Hepatocyte (in vitro differentiated cells): ENCODE measurements at regions not wholly inside any gene's neighbourhood (a gene's known extent, or its start where the extent isn't known, plus 50 kb on each side); places are given as distances from the start of the nearest gene placed in this dataset.
"Not testable (repeated sequence)": the region's sequence is repeated elsewhere in the genome, so short reads cannot be mapped to it uniquely, and the experiment has no call there.

Experiments
- DNase-seq: peaks from one replicate; pipeline ENCODE4 v3.0.0-alpha.2; 2016; ENCODE audit warnings: low spot score
- H2AFZ ChIP-seq: fragments of 200-600 bp; sonication (generic); 2 replicates; pipeline ENCODE4 v1.6.0; 2016; ENCODE audit warnings: antibody characterized with exemption, mild to moderate bottlenecking
- H3K27ac ChIP-seq: fragments of 200-600 bp; sonication (generic); 2 replicates; pipeline ENCODE4 v1.5.1; 2016; ENCODE audit warnings: mild to moderate bottlenecking
- H3K27me3 ChIP-seq: fragments of 200-600 bp; sonication (generic); 2 replicates; pipeline ENCODE4 v1.6.1; 2016
- H3K36me3 ChIP-seq: fragments of 200-600 bp; sonication (generic); replicated peaks from 2 replicates; pipeline ENCODE4 v1.5.1; 2016; ENCODE audit warnings: low read depth; ENCODE audit not compliant: insufficient read depth
- H3K4me1 ChIP-seq: fragments of 200-600 bp; sonication (generic); 2 replicates; pipeline ENCODE4 v1.5.1; 2016; ENCODE audit warnings: mild to moderate bottlenecking, moderate library complexity; ENCODE audit not compliant: insufficient read depth
- H3K4me2 ChIP-seq: fragments of 200-600 bp; sonication (generic); 2 replicates; pipeline ENCODE4 v1.6.0; 2016
- H3K4me3 ChIP-seq: fragments of 200-600 bp; sonication (generic); 2 replicates; pipeline ENCODE4 v1.5.1; 2016; ENCODE audit warnings: mild to moderate bottlenecking
- H3K79me2 ChIP-seq: fragments of 200-600 bp; sonication (generic); 2 replicates; pipeline ENCODE4 v1.6.0; 2017; ENCODE audit warnings: mild to moderate bottlenecking
- H3K9me2 ChIP-seq: fragments of 200-600 bp; sonication (generic); replicated peaks from 2 replicates; pipeline ENCODE4 v1.6.0; 2017; ENCODE audit warnings: mild to moderate bottlenecking; ENCODE audit not compliant: insufficient read depth
- H3K9me3 ChIP-seq: fragments of 200-600 bp; sonication (generic); 2 replicates; pipeline ENCODE4 v1.5.1; 2016; ENCODE audit warnings: low read depth, mild to moderate bottlenecking
- H4K20me1 ChIP-seq: fragments of 200-600 bp; sonication (generic); 2 replicates; pipeline ENCODE4 v1.6.0; 2016; ENCODE audit warnings: mild to moderate bottlenecking; ENCODE audit not compliant: insufficient read depth, poor library complexity, severe bottlenecking
- EZH2 ChIP-seq: fragments of 200-600 bp; sonication (generic); IDR thresholded peaks from 2 replicates; pipeline ENCODE4 v1.6.1; 2016; ENCODE audit warnings: antibody characterized with exemption, mild to moderate bottlenecking, borderline replicate concordance
- EZH2phosphoT487 ChIP-seq: fragments of 200-600 bp; sonication (generic); IDR thresholded peaks from one replicate; pipeline ENCODE4 v1.6.1; 2018; ENCODE audit warnings: antibody characterized with exemption, mild to moderate bottlenecking, low read depth, moderate library complexity; ENCODE audit not compliant: unreplicated experiment, severe bottlenecking
- WGBS: methylation state at CpG from one replicate; pipeline ENCODE4 v1.1.6; 2016; ENCODE audit warnings: low lambda C conversion rate; ENCODE audit errors: missing lambda C conversion rate; 5-methylcytosine and 5-hydroxymethylcytosine counted together
- TF ChIP-seq, protein P1 (sequence below): fragments of 200-600 bp; sonication (generic); IDR thresholded peaks from 2 replicates; pipeline ENCODE4 v1.5.1; 2016; ENCODE audit warnings: antibody characterized with exemption, mild to moderate bottlenecking; ENCODE audit not compliant: poor library complexity

DNA sequence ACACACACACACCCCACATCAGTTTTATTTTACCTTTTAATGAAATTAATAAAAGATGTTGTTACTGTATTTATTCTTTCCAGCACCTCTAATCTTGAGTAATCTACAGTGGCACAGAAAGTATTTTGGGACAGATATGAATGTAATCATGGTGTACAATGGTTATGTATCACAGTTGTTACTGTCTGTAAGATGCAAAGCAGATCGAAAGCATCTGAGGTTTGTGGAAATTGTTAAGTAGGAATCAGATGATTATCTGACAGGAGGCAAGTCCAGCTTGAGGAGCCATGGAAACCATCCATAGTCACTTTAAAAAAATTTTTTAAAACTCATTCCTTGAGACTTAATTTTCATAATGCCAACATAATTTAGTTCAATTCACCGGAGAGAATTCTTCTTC lies 636.3 kb upstream of the MARCKS start:
- Histone ChIP-seq H3K27ac (no peak overlapping the region), H3K36me3 (no peaks in the 10 kb centered on the region), H4K20me1 (no peaks in the 10 kb centered on the region), H3K9me2 (no peaks in the 10 kb centered on the region), H3K9me3 (no peaks in the 10 kb centered on the region), H3K79me2 (no peaks in the 10 kb centered on the region), H3K4me1 (no peaks in the 10 kb centered on the region), H3K4me2 (no peak overlapping the region), H3K27me3 (no peaks in the 10 kb centered on the region), H3K4me3 (no peak overlapping the region), H2AFZ (no peak overlapping the region)
- no peak for DNase-seq
- 88% methylated on average over 2 of the region's 2 CpGs for WGBS
- TF ChIP-seq EZH2phosphoT487: no peak
- TF ChIP-seq, protein P1, sequence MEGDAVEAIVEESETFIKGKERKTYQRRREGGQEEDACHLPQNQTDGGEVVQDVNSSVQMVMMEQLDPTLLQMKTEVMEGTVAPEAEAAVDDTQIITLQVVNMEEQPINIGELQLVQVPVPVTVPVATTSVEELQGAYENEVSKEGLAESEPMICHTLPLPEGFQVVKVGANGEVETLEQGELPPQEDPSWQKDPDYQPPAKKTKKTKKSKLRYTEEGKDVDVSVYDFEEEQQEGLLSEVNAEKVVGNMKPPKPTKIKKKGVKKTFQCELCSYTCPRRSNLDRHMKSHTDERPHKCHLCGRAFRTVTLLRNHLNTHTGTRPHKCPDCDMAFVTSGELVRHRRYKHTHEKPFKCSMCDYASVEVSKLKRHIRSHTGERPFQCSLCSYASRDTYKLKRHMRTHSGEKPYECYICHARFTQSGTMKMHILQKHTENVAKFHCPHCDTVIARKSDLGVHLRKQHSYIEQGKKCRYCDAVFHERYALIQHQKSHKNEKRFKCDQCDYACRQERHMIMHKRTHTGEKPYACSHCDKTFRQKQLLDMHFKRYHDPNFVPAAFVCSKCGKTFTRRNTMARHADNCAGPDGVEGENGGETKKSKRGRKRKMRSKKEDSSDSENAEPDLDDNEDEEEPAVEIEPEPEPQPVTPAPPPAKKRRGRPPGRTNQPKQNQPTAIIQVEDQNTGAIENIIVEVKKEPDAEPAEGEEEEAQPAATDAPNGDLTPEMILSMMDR: no peak
- no peak for TF ChIP-seq EZH2

DNA sequence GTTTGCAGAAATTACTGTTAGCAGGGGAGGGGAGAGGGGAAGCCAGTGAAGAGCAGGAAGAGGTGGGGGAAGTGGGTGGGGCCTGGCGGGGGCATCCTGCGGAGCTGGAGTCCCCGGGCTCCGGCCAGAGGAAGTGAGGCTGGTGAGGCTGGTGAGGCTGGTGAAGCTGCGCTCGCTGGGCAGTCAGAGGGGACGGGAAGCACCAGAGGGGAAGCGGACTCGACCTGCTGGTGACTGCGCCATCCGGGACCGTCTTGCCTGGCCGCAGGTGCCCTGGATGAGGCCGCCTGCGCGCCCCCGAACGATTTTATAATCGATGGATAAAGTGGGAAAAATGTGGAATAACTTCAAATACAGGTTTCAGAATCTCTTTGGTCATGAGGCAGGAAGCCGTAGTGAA lies 635.3 kb upstream of the MARCKS start:
- H3K27ac ChIP-seq: no peak overlapping the region
- no peaks in the 10 kb centered on the region for H3K27me3 ChIP-seq
- no peaks in the 10 kb centered on the region for H4K20me1 ChIP-seq
- no peaks in the 10 kb centered on the region for H3K9me3 ChIP-seq
- H3K4me3 ChIP-seq: no peak overlapping the region
- no peak overlapping the region for H3K4me2 ChIP-seq
- no peak for DNase-seq
- H3K79me2 ChIP-seq: no peaks in the 10 kb centered on the region
- no peaks in the 10 kb centered on the region for H3K36me3 ChIP-seq
- no peaks in the 10 kb centered on the region for H3K4me1 ChIP-seq
- no peaks in the 10 kb centered on the region for H3K9me2 ChIP-seq
- no peak overlapping the region for H2AFZ ChIP-seq
- TF ChIP-seq EZH2 (no peak), EZH2phosphoT487 (no peak)
- TF ChIP-seq, protein P1: no peak
- WGBS: 97% methylated on average over 18 of the region's 20 CpGs

DNA sequence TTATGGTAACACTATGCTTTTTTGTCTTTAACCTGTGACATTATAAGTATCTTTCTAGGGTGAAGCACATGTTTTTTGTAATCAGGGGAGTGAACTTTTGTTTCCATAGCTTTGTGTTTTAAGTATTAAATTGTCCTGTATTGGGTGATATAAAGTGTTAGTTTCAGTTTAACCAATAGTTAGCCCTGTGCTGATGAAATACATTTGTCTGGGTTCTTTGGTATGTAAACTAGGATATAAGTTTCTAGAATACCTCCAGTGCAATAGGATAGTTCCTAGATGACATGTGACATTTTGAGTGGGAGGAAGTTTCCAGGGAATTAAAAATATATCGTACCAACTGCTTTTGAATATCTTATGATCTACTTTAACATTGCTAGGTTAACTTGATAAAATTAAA lies 611.0 kb upstream of the MARCKS start:
- WGBS: 100% methylated on average over 1 of the region's 1 CpG
- TF ChIP-seq EZH2phosphoT487 (no peak), EZH2 (no peak)
- TF ChIP-seq, protein P1: no peak

DNA sequence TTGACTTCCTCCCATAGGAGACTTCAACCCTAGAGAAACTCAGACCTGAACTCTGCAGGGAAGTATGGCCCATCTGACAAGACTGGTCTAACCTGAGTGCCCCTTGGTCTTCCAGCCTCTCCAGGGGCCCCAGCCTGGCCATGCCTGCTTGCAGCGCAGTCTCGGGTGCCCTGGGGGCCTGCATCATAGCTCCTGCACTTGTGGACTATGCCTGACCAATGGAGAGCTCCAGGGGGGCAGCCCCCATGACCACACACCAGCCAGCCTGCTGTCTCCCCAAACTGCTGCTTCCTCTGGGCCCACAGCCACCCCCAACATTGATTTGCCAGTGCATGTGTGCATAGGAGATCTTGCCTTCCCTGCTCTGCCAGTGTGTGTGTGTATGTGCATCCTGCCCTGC lies 608.6 kb upstream of the MARCKS start:
- no peaks in the 10 kb centered on the region for H3K9me3 ChIP-seq
- 92% methylated on average over 2 of the region's 2 CpGs for WGBS

More for the DNA sequence above, 611.0 kb upstream of the MARCKS start:
- no peak for DNase-seq
- Histone ChIP-seq H3K9me2 (no peaks in the 10 kb centered on the region), H4K20me1 (no peaks in the 10 kb centered on the region), H3K4me3 (no peak overlapping the region), H3K36me3 (no peaks in the 10 kb centered on the region), H3K4me2 (no peak overlapping the region), H2AFZ (no peak overlapping the region), H3K79me2 (no peaks in the 10 kb centered on the region), H3K27ac (no peak overlapping the region), H3K4me1 (no peaks in the 10 kb centered on the region), H3K27me3 (no peaks in the 10 kb centered on the region), H3K9me3 (no peaks in the 10 kb centered on the region)

DNA sequence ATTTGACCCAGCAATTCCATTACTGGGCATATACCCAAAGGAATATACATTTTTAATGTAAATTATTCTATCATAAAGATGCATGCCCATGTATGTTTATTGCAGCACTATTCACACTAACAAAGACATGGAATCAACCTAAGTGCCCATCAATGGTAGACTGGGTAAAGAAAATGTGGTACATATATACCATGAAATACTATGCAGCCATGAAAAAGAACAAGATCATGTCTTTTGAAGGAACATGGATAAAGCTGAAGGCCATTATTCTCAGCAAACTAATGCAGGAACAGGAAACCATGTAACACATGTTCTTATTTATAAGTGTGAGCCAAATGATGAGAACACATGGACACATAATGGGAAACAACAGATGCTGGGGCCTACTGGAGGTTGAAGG lies 603.0 kb upstream of the MARCKS start:
- H3K27me3 ChIP-seq, DNase-seq, H3K9me3 ChIP-seq, H2AFZ ChIP-seq, H3K4me1 ChIP-seq, H3K4me3 ChIP-seq, H3K36me3 ChIP-seq, H4K20me1 ChIP-seq, H3K27ac ChIP-seq, H3K9me2 ChIP-seq, H3K79me2 ChIP-seq, H3K4me2 ChIP-seq: not testable (repeated sequence)

More for the DNA sequence above, 608.6 kb upstream of the MARCKS start:
- Histone ChIP-seq H3K4me3 (no peak overlapping the region), H2AFZ (no peak overlapping the region), H3K9me2 (no peaks in the 10 kb centered on the region), H4K20me1 (no peaks in the 10 kb centered on the region), H3K4me2 (no peak overlapping the region), H3K27ac (no peak overlapping the region), H3K36me3 (no peaks in the 10 kb centered on the region), H3K4me1 (no peaks in the 10 kb centered on the region), H3K27me3 (no peaks in the 10 kb centered on the region), H3K79me2 (no peaks in the 10 kb centered on the region)
- no peak for DNase-seq
- TF ChIP-seq EZH2phosphoT487 (no peak), EZH2 (no peak)
- TF ChIP-seq, protein P1: no peak
